GF-D8 (cell line): ENCODE measurements at regions not wholly inside any gene's neighbourhood (a gene's known extent, or its start where the extent isn't known, plus 50 kb on each side); places are given as distances from the start of the nearest gene placed in this dataset.
"Not testable (repeated sequence)": the region's sequence is repeated elsewhere in the genome, so short reads cannot be mapped to it uniquely, and the experiment has no call there.

Experiments
- DNase-seq: peaks from one replicate; lab custom pipeline; 2025; lab: John Stamatoyannopoulos, UW

DNA sequence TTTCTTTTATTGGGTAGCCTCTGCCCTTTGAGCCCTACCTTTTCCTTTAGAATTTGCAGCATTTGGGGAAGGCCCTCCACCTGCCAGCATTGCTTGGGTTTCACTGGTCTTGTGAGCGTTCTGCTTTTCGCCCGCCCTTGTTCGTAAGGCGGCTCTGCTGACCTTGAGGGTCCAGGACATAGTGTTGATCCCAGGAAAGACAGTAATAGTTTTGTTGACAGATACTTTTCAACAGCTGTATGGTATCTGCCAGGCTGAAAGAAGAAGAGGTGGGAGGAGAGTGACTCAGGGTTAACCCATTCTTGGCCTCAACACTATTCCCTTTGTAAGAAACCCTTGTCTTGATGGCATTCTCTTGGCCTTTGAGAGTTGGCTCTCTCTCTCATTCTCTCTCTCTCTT is 113.4 kb upstream of the SPAG17 start:
- DNase-seq, result no peak

DNA sequence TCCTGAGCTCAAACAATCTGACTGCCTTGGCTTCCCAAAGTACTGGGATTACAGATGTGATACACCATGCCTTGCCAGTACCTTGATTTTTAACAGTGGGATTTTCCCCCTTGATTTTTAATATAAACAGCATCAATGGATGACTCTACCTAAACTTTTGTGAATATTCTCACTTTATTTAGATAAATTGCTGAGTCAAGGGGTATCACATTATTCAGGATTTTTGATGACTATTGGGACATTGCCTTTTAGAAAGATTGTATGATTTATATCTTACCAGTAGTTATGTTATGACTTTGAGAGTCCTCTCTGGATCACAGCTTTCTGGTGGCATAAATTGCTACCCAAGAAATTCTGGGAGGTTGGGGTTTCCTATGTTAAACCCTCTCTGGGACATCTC is 112.5 kb upstream of the SPAG17 start:
- DNase-seq, result no peak

DNA sequence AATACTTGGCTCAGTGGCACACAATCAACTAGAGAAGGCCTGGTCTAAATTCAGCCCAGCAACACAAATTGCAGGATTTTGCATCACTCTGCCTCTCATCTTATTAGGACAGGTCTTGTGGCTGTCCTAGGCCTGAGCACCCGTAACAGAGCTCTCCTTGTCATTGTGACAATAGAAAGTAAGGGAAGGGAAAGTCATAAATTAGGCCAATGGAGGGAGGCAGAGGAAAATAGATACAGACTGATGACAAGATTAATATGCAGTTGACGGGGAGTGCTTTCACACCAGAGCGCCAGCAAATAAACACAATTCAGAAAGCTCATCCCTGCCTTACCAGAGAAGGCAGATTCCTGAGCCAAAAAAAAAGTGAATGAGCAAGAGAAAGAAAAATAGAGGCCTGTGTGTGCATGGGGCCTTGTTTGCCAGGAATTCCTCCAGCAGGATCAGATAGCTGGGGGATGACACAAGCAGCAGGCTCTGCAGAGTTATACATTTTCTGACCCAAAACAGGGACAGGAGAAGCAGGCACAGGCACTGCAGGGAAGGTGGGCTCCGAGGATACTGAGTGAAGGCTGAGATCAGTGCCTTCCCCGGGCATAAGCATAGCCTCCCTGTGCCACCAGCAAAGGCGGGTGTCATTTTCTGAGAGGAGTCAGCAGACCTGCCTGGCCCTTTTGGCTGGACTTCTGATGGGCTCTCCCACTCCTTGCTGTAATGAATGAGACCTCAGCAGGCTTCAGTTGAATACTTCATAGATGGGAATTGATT is 110.0 kb upstream of the SPAG17 start:
- DNase-seq, result no peak

DNA sequence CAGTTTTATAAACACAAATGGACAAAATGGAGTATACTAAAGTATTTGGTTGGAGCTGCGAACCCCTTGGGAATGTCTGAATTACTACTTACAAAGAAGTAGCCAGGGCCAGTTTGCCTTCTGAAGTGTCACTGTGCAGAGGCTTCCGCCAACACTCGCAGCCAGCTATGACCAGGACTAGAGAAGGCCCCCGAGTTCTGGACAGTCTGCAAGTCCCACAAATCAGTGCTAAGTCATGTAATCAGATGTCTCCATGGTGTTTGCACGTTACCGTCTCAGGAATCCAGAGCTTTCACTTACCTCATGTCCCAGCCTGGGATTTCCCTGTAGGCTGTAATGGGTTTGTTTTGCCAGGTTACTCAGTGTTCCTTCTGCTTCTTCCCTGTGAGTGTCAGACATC is 106.6 kb upstream of the SPAG17 start:
- DNase-seq, result no peak

DNA sequence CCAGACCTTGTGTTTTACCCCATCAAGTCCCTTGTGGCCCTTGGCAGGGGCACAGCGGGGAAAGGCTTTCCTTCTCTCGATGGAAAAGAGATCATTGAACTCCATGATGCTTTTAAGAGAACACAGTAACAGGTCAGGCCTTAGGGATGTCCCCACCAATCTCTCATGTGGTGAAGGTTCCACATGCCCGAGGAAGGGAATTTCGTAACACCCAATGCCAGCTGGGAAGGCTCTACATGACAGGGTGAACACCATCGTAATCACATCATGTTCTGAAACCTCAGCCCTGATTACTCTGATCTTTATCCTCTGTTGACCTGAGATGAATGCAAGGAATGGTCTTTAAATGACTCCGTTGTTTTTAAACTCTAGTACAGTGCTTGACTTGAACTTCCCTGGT is 105.5 kb upstream of the SPAG17 start:
- no peak for DNase-seq

DNA sequence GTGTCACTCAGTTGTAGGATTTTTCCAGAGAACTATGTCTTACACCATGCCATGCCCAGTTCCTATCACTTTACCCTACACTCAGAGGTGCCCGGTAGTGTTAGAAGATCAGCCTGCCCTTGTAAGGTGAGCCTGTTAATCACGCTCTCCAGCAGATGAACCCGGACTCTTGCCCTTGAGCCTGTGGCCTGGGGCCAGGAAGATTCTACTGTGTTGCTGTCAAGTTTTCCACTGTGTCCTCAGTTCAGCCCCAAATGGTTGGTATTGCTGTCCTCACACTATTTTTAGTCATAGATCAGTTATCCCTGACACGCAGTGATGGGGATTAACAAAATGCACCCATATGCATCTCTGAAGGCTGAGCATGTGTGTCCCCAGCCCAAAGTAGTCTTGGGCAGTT is 105.0 kb upstream of the SPAG17 start:
- no peak for DNase-seq

DNA sequence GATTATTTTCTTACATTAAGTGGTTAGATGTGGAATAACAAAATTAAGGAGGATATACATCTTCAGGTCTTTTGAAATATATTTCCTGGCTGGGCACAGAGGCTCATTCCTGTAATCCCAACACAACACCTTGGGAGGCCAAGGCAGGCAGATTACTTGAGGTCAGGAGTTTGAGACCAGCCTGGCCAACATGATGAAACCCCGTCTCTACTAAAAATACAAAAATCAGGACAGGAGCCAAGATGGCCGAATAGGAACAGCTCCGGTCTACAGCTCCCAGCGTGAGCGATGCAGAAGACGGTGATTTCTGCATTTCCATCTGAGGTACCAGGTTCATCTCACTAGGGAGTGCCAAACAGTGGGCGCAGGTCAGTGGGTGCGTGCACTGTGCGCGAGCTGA is 95.6 kb upstream of the SPAG17 start:
- not testable (repeated sequence) for DNase-seq

DNA sequence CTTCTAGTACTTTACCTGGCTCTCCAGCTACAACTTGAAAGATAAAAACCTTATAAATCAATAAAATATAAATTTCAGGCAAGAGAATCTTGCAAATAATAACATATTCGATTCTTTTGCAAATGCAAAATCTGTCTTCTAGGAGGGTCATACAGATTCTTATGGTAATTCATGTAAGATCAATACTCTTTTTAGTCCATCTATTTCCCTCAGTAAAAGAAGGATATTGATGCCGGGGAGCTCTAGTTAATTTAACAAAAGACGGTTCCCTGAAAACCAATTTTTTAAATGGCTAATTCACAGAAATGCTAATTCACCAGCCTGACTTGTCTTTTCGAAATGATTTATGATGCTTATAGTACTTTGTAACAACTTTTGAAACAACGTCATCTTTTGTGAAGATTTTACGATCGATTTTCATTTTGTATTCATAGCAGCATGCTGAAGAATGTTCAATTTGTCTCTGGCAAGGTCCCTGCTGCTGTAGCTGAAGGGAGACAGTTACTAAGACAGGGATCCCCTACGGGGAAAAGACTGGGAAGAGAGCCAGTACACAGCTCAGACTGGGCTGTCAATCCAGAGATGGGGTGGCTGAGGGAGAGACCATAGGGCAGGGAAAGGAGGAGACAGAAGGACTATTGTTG is 90.6 kb upstream of the SPAG17 start:
- DNase-seq, result no peak

DNA sequence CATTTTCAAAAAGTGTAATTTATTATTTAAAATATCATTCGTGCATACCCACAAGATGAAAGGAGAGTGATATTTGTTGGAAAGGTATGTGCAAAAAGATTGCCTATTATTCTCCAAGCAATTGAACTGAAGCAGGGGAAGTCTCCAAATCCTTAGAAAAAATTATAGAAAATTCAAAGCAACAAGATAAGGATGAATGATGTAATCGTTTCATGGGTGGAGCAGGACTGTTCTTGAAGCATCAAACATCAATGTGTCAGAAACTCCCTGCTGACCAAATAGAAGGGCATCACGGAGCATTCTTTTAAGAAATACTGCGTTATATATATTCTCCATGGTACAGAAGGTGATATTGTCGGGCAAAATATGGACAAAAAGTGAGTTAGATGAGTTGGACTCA is 87.9 kb upstream of the SPAG17 start:
- no peak for DNase-seq

DNA sequence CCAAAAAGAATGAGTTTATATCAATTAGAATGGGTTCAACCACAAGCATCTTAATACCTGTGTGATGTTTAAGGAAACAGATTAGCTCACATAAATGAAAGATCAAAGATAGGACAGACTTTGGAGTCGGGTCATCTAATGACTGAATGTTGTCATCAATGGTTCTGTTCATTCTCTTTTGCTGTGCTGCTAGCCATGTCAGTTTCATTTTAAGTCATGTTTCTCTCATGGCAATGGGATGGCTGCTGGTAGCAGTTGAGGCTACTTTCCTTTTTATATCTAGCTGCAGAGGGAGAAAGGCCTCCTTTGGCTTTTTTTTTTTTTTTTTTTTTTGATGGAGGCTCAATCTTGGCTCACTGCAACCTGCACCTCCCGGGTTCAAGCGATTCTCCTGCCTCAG is 86.9 kb upstream of the SPAG17 start:
- no peak for DNase-seq

DNA sequence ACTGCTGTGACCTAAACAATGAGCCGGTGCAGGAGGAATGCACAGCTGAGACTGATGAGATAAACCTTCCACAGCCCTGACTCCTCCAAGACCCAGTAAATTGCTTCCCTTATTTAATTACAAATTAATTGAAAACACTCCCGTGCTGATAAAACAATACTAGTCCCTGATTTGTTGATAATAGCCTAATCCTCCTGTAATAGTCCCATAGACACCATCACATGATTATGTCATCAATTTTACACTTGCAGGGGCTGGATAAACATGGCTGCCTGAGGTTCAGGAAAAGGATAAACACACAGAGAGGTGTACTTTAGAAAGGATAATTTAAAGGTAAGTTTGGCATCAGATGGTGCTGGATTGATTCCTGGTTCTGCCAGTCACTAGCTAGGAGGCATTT is 84.6 kb upstream of the SPAG17 start:
- no peak for DNase-seq

DNA sequence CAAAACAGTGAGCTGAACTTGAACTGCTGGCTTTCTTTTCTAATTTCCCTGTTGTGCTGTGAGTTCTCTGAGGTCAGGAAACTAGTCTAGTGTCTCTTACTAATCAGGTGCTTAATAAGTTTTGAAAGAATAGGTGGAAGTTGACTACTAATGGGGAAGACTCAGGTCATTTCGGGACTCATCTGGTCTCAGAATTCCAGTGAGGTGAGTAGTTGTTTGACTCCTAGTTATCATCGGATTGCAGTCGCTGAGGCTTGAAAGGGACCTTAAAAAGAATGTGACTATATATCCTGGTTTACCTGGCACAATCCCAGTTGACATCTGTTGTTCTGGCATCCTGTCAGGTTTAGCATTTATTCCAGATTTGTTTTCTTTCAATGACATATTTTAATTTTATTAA is 81.4 kb upstream of the SPAG17 start:
- DNase-seq, result no peak

DNA sequence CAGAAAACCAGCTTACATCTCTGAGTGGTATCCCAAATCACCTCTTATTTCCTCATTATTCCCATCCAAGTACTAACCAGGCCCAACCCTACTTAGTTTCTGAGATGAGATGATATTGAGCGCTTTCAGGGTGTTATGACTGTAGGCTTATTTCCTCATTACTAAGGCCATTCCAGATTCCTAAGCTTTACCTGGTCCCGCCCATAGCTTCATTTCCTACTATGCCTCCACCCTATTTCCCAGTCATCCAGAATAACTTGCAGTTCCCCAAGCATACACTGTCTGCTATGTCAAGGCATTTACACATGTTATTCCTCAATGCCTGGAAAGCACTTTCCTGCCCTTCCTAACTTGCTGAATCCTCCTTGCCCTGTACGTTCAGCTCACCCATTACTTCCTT is 79.3 kb upstream of the SPAG17 start:
- no peak for DNase-seq

DNA sequence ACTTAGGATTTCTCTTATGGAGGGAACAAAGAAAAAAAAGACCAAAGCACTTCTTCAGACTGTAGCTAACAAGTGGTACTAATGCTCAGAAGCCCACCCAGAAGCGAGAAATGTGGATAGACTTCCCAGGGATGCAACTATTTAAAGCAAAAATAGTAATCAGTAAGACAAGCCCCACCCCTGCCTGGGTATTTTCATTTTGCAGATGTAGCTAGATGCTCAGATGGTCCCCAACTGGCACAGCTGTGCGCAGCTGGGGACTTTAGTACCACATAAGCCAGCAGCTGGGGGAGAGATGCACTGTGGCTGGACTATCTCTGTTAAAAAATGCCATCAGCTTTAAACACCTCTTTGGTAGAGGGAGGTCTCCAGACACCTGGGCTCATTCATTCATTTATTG is 77.8 kb upstream of the SPAG17 start:
- DNase-seq, result no peak

DNA sequence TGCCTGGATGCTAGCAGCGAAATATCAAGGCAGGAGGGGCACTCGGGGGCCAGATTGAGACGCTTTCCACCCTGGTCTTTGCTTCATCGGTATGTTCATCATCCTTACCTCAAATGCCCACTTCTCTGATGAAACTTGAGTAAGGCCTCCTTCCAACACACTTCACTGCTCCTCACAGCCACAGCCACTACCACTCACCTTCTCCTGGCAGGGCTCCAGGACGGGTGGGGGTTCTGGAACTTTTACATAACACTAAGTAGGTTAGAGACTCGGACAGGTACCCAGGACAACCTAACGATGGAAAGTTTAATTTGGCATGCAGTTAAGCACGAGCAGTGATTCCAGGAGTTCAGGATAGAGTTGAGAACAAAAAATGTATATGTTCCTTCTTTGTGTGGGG is 73.9 kb upstream of the SPAG17 start:
- no peak for DNase-seq

DNA sequence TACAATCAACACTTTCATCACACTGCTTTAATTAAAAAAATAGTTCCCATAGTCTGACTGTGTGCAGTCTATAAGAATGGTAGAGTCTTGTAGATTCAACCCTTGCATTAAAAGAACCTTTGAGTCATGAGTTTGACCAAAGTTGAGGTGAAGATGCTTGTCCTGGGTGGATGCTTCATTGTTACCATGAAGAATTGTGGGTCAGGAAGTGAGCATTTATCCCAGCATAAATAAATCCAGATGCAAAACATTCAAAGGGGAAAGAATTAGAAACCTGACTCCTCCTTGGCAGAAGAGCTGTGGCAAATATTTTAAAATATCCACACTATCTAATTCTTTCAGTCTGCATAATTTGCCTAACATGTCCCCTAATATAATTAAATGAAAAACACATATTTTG is 72.9 kb upstream of the SPAG17 start:
- no peak for DNase-seq

DNA sequence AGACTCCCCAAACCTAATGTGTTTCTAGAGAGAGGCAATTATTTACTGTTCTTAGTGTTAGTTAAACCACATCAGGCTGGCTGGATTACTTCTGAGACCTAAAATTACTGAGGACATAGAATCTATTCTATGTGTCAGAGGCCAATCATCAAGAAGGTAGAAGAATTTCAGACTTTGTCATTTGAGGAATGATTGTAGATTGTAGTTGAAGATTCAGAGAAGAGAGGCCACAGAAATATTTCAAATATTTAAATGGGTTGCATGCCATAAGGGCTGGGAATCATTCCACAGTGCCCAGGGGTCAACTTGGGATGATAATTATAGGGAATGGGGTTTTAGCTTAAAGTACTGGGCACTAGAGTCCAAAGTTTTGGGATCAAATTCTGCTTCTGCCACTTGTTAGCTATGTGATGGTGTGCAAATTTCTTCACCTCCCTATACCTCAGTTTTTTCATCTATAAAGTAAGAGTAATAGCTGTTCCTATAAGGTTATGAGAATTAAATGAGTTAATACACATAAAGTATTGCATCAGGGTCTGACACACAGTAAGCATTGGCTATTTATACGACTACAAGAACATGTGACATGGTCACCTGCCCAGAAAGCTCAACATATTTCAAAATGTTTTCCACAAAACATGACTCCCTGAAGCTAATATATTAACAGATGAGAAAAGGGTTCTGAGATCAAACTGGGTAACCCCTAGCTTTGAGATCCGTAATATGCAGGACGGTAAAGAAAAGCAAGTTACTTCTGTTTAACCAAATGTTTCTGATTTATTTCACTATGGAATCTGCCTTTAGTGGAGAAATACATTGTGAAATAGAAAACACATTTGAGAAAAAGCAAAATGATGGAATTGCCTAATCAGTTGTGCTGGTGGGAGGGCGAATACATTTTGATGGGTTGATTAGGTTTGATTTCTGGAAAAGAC is 69.7 kb upstream of the SPAG17 start:
- DNase-seq, result no peak

DNA sequence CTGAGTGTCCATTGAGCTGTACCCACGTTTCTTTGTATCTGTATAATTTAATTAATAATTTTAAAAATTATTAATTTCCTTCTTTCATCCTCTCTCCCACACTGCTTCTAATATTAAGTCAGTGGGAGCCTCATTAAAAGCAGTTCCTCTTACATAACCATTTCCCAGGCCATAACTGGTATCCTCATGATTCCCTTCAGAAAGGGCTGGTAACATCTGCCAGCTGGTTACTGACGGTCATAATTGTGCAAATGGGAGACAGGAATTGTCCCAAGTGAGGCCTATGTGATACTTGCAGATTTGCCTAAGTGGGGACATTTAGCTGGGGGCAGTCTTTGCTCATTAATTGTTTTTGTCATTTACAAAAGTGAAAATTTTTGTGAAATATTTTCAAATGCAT is 69.0 kb upstream of the SPAG17 start:
- no peak for DNase-seq

DNA sequence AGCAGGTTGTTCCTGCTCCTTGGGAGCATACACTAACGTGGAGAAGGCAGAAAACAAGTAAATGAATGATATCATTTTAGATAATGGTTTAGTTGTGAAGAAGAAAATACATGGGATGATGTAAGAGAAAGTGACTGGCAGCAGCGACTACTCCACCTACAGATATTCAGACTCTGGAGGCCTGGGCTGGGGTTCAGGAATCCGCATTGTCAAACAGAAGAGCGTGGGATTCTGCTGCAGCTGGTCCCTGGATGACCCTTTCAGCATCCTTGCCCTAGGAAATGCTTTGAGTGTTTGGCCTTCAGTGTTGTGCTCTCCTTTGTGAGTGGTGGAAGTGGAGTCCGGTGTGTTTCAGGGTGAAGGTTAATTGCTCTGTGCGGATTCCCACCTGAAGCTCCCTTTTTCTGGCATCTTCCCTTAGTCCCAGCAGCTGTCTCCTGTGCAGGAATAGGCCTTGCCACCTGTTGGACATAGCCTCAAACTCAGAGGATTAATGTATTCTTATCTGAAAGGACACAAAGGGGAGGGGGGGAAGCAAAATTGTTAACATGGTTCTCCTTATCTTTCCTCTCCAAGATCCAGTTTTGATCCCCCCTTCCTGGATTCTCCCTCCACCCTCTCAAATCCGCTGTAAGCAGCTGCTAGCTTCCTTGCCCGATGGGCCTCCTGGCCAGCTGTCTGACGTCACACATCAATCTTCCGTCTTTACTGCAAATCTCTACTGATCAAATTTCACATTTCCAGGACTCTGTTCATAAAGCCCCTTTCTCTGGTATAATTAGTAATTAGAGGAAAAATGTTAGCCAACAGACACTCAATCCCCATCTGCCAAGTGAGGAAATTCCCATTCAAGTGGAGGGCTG is 68.3 kb upstream of the SPAG17 start:
- no peak for DNase-seq

DNA sequence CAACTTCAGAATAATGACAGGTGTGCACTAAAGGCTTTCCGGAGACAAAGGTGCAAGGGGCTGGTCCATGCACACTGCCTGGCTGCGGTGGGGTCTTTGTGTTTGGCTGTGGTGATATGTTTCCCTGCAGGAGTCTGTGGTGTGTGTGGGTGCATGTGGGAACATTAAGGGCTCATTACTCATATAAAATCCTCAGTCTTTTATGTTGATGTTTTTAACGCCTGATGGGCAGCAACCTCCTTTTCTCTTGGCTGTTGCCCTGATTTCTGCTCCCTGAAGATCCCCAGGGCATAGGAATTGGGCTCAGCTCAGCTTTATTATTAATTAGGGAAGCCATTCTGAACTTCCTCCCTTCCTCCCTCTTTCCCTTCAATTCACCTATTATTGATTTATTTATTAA is 67.6 kb upstream of the SPAG17 start:
- DNase-seq, result no peak

DNA sequence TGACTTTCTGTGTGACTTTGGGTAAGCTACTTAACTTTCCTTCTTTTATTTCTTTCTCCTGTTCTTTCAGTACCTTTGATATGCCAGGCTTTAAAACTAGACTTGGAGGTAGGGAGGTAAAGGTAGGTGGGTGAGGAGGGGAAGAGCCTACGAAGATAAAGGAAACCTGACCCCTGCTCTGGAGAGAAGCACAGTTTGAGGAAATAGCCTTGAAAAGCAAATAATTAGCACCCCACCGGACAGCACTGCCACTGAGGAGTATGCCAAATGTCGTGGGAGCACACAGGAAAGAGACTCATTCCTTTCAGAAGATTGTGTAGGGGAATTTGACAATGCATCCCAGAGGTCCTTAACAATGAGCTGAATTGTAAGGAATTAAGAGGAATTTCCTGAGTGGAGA is 65.2 kb upstream of the SPAG17 start:
- DNase-seq, result no peak

DNA sequence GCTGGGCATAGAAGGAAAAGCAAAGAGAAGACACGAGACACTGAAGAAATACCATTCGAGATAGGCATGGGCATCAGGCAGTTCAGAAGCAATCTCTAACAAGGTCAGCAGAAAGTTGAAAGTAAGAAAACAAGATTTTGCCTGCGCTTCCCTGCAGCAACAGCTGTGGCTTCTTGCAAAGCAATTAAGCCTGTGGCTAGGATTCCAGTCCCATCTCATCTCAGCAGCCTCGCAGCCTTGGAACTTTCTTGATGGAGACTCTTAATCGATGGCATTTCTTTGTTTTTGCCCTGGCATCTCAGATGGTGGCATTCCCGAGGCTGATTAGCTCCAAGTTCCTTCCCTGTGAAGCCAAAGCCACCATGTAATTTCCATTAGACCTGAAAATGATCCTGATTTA is 64.6 kb upstream of the SPAG17 start:
- no peak for DNase-seq
